WTC11 (cell line): ENCODE measurements at regions not wholly inside any gene's neighbourhood (a gene's known extent, or its start where the extent isn't known, plus 50 kb on each side); places are given as distances from the start of the nearest gene placed in this dataset.
A peak's percentile ranks its signal among the peaks of the same experiment; 100 is the strongest.

Experiments used
- ATAC-seq: fragments of 200-7000 bp; cut with Tn5 transposase; 2 replicates; pipeline ENCODE4 v1.10.0; 2021; ENCODE audit warnings: mild to moderate bottlenecking, moderate library complexity
- CTCF ChIA-PET: fragments of 300-600 bp; sonication (Branson Sonifier 250); formaldehyde crosslinking; loops from one replicate; lab custom pipeline; 2021; ENCODE audit warnings: antibody characterized with exemption; lab: Charles Lee
- POLR2A ChIA-PET: fragments of 350-600 bp; sonication (Branson Sonifier 250); formaldehyde crosslinking; loops from one replicate; lab custom pipeline; 2021; ENCODE audit warnings: antibody characterized with exemption; lab: Charles Lee
- DNase-seq: peaks from one replicate; pipeline ENCODE4 v3.0.0; 2021; ENCODE audit warnings: low spot score
- H3K27ac Mint-ChIP-seq: 2 replicates; pipeline ENCODE4 v1.8.0; 2021; ENCODE audit warnings: mixed read lengths
- H3K27me3 Mint-ChIP-seq: 2 replicates; pipeline ENCODE4 v1.8.0; 2021; ENCODE audit warnings: low read depth, mild to moderate bottlenecking, moderate library complexity, mixed read lengths
- H3K36me3 Mint-ChIP-seq: 2 replicates; pipeline ENCODE4 v1.8.0; 2021; ENCODE audit warnings: mixed read lengths
- H3K4me1 Mint-ChIP-seq: 2 replicates; pipeline ENCODE4 v1.8.0; 2022; ENCODE audit warnings: mixed read lengths
- H3K4me3 Mint-ChIP-seq: 2 replicates; pipeline ENCODE4 v1.8.0; 2021; ENCODE audit warnings: mild to moderate bottlenecking, moderate library complexity, mixed read lengths
- H3K9me3 Mint-ChIP-seq: 2 replicates; pipeline ENCODE4 v1.8.0; 2021; ENCODE audit warnings: mixed read lengths
- ESRRA ChIP-seq: sonication (generic); formaldehyde crosslinking; IDR thresholded peaks from 2 replicates; pipeline ENCODE4 v1.8.1; 2022; ENCODE audit warnings: mild to moderate bottlenecking, missing genetic modification reagents, borderline replicate concordance
- FOXK1 ChIP-seq: sonication (generic); formaldehyde crosslinking; IDR thresholded peaks from 2 replicates; pipeline ENCODE4 v1.8.0; 2022; ENCODE audit warnings: mild to moderate bottlenecking, moderate library complexity, missing genetic modification reagents
- GABPB1 ChIP-seq: sonication (generic); formaldehyde crosslinking; IDR thresholded peaks from 2 replicates; pipeline ENCODE4 v1.8.1; 2023; ENCODE audit warnings: mild to moderate bottlenecking, missing genetic modification reagents
- GTF2I ChIP-seq: fragments of 250-450 bp; sonication (Bioruptor Pico); conservative IDR thresholded peaks from 2 replicates; pipeline ENCODE4 v1.4.0; 2021; ENCODE audit warnings: mild to moderate bottlenecking
- JAZF1 ChIP-seq: fragments of 250-450 bp; sonication (Bioruptor Pico); IDR thresholded peaks from 2 replicates; pipeline ENCODE4 v1.9.0; 2021; ENCODE audit warnings: moderate library complexity, mild to moderate bottlenecking, inconsistent platforms
- NR2C2 ChIP-seq: sonication (generic); formaldehyde crosslinking; IDR thresholded peaks from 2 replicates; pipeline ENCODE4 v1.8.0; 2022; ENCODE audit warnings: mild to moderate bottlenecking, missing genetic modification reagents
- ZNF423 ChIP-seq: fragments of 250-450 bp; sonication (Bioruptor Pico); IDR thresholded peaks from 2 replicates; pipeline ENCODE4 v2.1.2; 2022; ENCODE audit warnings: mild to moderate bottlenecking, moderate library complexity
- TF ChIP-seq, protein P1 (sequence below): sonication (generic); formaldehyde crosslinking; IDR thresholded peaks from 2 replicates; pipeline ENCODE4 v1.8.1; 2023; ENCODE audit warnings: mild to moderate bottlenecking, missing genetic modification reagents
- TF ChIP-seq, protein P2 (sequence below): sonication (generic); formaldehyde crosslinking; IDR thresholded peaks from 2 replicates; pipeline ENCODE4 v1.8.1; 2023; ENCODE audit warnings: mild to moderate bottlenecking, moderate library complexity, missing genetic modification reagents
- TF ChIP-seq, protein P3 (sequence below): fragments of 250-450 bp; sonication (Bioruptor Pico); IDR thresholded peaks from 2 replicates; pipeline ENCODE4 v1.8.0; 2021; ENCODE audit warnings: mild to moderate bottlenecking
- TF ChIP-seq, protein P4 (sequence below): fragments of 250-450 bp; sonication (Bioruptor Pico); conservative IDR thresholded peaks from 2 replicates; pipeline ENCODE4 v1.9.0; 2021; ENCODE audit warnings: mild to moderate bottlenecking
- TF ChIP-seq, protein P5 (sequence below): sonication (generic); formaldehyde crosslinking; conservative IDR thresholded peaks from 2 replicates; pipeline ENCODE4 v1.8.1; 2022; ENCODE audit warnings: mild to moderate bottlenecking, missing genetic modification reagents
- TF ChIP-seq, protein P6 (sequence below): fragments of 250-450 bp; sonication (Bioruptor Pico); IDR thresholded peaks from 2 replicates; pipeline ENCODE4 v1.9.0; 2021; ENCODE audit warnings: mild to moderate bottlenecking
- TF ChIP-seq, protein P7 (sequence below): sonication (generic); formaldehyde crosslinking; IDR thresholded peaks from 2 replicates; pipeline ENCODE4 v1.8.1; 2022; ENCODE audit warnings: mild to moderate bottlenecking, moderate library complexity, missing genetic modification reagents
- TF ChIP-seq, protein P8 (sequence below): fragments of 250-450 bp; sonication (Bioruptor Pico); IDR thresholded peaks from 2 replicates; pipeline ENCODE4 v1.9.0; 2021; ENCODE audit warnings: moderate library complexity, mild to moderate bottlenecking, inconsistent platforms, borderline replicate concordance
- TF ChIP-seq, protein P9 (sequence below): sonication (generic); formaldehyde crosslinking; IDR thresholded peaks from 2 replicates; pipeline ENCODE4 v1.8.1; 2022; ENCODE audit warnings: missing genetic modification reagents, borderline replicate concordance
- TF ChIP-seq, protein P10 (sequence below): sonication (generic); formaldehyde crosslinking; IDR thresholded peaks from 2 replicates; pipeline ENCODE4 v1.8.0; 2023; ENCODE audit warnings: missing genetic modification reagents
- TF ChIP-seq, protein P11 (sequence below): sonication (generic); formaldehyde crosslinking; IDR thresholded peaks from 2 replicates; pipeline ENCODE4 v1.8.1; 2022; ENCODE audit warnings: low read depth, missing genetic modification reagents, borderline replicate concordance

DNA sequence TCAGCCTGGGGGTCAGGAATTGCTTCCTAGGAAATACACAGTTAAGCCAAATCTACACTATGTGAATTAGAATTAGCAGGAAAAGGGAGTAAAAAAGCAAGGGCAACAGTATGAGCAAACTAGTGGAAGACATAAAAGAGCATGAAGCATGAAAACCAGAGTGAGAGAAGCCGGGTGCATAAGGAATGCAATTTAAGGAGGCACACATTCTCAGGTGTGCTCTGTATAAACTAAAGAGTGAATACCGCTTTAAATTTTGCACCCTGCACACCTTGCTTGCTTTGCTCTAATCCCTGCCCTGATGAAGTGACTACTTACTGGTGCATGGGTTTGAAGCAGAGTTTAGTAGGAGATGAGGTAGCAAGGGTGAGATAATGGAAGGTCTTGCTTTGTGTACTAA is 65.7 kb upstream of the EPHA4 start (continued):
- TF ChIP-seq, protein P1, sequence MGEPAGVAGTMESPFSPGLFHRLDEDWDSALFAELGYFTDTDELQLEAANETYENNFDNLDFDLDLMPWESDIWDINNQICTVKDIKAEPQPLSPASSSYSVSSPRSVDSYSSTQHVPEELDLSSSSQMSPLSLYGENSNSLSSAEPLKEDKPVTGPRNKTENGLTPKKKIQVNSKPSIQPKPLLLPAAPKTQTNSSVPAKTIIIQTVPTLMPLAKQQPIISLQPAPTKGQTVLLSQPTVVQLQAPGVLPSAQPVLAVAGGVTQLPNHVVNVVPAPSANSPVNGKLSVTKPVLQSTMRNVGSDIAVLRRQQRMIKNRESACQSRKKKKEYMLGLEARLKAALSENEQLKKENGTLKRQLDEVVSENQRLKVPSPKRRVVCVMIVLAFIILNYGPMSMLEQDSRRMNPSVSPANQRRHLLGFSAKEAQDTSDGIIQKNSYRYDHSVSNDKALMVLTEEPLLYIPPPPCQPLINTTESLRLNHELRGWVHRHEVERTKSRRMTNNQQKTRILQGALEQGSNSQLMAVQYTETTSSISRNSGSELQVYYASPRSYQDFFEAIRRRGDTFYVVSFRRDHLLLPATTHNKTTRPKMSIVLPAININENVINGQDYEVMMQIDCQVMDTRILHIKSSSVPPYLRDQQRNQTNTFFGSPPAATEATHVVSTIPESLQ (CRISPR knock-in tag): no peak
- TF ChIP-seq, protein P2, sequence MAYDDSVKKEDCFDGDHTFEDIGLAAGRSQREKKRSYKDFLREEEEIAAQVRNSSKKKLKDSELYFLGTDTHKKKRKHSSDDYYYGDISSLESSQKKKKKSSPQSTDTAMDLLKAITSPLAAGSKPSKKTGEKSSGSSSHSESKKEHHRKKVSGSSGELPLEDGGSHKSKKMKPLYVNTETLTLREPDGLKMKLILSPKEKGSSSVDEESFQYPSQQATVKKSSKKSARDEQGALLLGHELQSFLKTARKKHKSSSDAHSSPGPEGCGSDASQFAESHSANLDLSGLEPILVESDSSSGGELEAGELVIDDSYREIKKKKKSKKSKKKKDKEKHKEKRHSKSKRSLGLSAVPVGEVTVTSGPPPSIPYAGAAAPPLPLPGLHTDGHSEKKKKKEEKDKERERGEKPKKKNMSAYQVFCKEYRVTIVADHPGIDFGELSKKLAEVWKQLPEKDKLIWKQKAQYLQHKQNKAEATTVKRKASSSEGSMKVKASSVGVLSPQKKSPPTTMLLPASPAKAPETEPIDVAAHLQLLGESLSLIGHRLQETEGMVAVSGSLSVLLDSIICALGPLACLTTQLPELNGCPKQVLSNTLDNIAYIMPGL (CRISPR knock-in tag): no peak
- TF ChIP-seq, protein P3, sequence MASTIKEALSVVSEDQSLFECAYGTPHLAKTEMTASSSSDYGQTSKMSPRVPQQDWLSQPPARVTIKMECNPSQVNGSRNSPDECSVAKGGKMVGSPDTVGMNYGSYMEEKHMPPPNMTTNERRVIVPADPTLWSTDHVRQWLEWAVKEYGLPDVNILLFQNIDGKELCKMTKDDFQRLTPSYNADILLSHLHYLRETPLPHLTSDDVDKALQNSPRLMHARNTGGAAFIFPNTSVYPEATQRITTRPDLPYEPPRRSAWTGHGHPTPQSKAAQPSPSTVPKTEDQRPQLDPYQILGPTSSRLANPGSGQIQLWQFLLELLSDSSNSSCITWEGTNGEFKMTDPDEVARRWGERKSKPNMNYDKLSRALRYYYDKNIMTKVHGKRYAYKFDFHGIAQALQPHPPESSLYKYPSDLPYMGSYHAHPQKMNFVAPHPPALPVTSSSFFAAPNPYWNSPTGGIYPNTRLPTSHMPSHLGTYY (CRISPR knock-in tag): no peak

DNA sequence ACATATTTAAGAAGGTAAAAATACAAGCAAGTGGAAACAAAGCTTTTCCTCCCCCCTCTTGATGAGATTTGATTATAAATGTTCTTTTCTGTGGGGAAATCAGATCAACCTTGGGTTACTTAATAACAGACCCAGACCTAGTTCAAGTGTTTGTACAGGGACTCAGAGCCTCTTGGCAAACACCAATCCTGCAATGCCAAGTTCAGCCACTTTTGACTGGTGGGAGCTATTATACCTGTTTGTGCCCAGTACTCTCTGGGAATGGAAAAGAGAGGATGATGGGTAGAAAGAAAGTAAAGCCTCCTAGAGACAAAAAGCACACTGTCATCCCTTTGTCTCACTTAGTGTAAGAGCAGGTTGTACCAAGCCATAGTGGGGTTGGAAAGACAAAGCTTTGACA is 63.8 kb upstream of the EPHA4 start:
- peak; percentile 65 for ATAC-seq
- CTCF ChIA-PET: interaction anchor here (0.7 kb wide), 1 partner anchor 162 kb away, joined by 3 read pairs; no protein-coding TSS in a partner anchor

DNA sequence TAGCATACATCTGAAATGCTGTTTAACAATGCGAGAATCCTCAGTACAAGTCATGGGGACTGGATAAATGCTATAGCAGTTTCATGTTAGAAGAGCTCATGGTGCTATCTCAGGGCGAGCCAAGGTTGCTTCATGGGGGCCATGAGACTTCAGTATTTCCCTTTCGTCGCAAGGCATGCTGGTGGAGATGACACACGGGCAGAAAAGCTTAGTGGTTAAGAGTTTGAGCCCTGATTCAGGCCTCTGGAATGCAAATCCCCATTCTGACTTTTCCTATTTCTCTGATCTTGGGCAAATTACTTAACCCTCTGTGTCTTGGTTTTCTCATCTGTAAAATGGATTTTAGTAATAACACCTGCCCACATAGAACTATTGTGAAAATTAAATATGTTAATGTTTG is 57.4 kb upstream of the EPHA4 start:
- Mint-ChIP-seq H3K9me3 (peaks cover 5% of the 10 kb centered on the region; the same call in 1 of the 2 replicates), H3K4me1 (no peaks in the 10 kb centered on the region), H3K36me3 (no peaks in the 10 kb centered on the region), H3K4me3 (no peak overlapping the region), H3K27me3 (no peaks in the 10 kb centered on the region), H3K27ac (no peak overlapping the region)
- POLR2A ChIA-PET: interaction anchor here (0.9 kb wide), 1 partner anchor 296 kb away, joined by 3 read pairs; no protein-coding TSS in a partner anchor
- CTCF ChIA-PET: no interaction called here
- DNase-seq (no peak), ATAC-seq (no peak)
- TF ChIP-seq, protein P4, sequence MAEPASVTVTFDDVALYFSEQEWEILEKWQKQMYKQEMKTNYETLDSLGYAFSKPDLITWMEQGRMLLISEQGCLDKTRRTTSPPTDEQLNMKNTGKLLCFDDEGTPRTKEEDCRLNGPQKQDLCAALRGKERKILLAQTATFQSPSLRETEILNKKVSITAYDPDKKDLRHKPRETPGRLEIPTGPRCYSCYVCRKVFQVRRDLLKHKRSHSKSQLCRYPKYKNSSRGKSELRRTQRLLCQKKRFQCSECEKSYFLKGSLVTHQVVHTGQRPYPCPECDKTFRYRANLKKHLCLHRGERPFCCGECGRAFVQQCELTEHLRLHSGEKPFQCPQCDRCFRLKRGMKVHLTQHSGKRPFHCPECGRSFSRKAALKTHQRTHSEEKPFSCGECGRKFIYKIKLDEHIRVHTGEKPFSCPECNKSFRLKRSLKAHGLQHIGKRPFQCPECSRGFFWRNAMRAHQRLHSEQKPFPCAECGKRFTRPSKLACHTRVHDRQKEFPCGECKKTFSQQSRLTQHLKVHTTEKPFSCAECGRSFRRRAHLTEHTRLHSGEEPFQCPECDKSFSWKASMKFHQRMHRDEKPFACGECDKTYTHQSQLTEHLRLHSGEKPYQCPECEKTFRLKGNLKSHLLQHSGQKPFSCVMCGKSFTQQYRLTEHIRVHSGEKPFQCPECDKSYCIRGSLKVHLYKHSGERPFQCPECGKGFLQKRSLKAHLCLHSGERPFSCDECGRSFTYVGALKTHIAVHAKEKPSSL (CRISPR knock-in tag): no peak
- TF ChIP-seq FOXK1 (CRISPR knock-in tag): no peak
- no peak for TF ChIP-seq GTF2I (CRISPR knock-in tag)
- TF ChIP-seq, protein P5, sequence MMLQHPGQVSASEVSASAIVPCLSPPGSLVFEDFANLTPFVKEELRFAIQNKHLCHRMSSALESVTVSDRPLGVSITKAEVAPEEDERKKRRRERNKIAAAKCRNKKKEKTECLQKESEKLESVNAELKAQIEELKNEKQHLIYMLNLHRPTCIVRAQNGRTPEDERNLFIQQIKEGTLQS: no peak
- no peak for TF ChIP-seq GABPB1 (CRISPR knock-in tag)
- TF ChIP-seq, protein P6, sequence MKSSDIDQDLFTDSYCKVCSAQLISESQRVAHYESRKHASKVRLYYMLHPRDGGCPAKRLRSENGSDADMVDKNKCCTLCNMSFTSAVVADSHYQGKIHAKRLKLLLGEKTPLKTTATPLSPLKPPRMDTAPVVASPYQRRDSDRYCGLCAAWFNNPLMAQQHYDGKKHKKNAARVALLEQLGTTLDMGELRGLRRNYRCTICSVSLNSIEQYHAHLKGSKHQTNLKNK (CRISPR knock-in tag): no peak
- no peak for TF ChIP-seq NR2C2 (CRISPR knock-in tag)

More for the DNA sequence above, 63.8 kb upstream of the EPHA4 start:
- Mint-ChIP-seq H3K27me3 (no peaks in the 10 kb centered on the region), H3K4me1 (no peaks in the 10 kb centered on the region), H3K27ac (no peak overlapping the region), H3K9me3 (peaks cover 10% of the 10 kb centered on the region), H3K36me3 (no peaks in the 10 kb centered on the region), H3K4me3 (no peak overlapping the region)
- DNase-seq: no peak
- TF ChIP-seq ZNF423 (CRISPR knock-in tag) (no peak), JAZF1 (no peak), ESRRA (CRISPR knock-in tag) (no peak)
- TF ChIP-seq, protein P7, sequence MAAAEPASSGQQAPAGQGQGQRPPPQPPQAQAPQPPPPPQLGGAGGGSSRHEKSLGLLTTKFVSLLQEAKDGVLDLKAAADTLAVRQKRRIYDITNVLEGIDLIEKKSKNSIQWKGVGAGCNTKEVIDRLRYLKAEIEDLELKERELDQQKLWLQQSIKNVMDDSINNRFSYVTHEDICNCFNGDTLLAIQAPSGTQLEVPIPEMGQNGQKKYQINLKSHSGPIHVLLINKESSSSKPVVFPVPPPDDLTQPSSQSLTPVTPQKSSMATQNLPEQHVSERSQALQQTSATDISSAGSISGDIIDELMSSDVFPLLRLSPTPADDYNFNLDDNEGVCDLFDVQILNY: no peak
- TF ChIP-seq, protein P8, sequence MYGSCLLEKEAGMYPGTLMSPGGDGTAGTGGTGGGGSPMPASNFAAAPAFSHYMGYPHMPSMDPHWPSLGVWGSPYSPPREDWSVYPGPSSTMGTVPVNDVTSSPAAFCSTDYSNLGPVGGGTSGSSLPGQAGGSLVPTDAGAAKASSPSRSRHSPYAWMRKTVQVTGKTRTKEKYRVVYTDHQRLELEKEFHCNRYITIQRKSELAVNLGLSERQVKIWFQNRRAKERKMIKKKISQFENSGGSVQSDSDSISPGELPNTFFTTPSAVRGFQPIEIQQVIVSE (CRISPR knock-in tag): no peak
- TF ChIP-seq, protein P9, sequence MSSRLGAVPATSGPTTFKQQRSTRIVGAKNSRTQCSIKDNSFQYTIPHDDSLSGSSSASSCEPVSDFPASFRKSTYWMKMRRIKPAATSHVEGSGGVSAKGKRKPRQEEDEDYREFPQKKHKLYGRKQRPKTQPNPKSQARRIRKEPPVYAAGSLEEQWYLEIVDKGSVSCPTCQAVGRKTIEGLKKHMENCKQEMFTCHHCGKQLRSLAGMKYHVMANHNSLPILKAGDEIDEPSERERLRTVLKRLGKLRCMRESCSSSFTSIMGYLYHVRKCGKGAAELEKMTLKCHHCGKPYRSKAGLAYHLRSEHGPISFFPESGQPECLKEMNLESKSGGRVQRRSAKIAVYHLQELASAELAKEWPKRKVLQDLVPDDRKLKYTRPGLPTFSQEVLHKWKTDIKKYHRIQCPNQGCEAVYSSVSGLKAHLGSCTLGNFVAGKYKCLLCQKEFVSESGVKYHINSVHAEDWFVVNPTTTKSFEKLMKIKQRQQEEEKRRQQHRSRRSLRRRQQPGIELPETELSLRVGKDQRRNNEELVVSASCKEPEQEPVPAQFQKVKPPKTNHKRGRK (CRISPR knock-in tag): no peak
- TF ChIP-seq, protein P10, sequence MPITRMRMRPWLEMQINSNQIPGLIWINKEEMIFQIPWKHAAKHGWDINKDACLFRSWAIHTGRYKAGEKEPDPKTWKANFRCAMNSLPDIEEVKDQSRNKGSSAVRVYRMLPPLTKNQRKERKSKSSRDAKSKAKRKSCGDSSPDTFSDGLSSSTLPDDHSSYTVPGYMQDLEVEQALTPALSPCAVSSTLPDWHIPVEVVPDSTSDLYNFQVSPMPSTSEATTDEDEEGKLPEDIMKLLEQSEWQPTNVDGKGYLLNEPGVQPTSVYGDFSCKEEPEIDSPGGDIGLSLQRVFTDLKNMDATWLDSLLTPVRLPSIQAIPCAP (CRISPR knock-in tag): no peak
- TF ChIP-seq, protein P11, sequence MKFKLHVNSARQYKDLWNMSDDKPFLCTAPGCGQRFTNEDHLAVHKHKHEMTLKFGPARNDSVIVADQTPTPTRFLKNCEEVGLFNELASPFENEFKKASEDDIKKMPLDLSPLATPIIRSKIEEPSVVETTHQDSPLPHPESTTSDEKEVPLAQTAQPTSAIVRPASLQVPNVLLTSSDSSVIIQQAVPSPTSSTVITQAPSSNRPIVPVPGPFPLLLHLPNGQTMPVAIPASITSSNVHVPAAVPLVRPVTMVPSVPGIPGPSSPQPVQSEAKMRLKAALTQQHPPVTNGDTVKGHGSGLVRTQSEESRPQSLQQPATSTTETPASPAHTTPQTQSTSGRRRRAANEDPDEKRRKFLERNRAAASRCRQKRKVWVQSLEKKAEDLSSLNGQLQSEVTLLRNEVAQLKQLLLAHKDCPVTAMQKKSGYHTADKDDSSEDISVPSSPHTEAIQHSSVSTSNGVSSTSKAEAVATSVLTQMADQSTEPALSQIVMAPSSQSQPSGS (CRISPR knock-in tag): no peak
- POLR2A ChIA-PET: no interaction called here
